ENCODE measurements at regions not wholly inside any gene's neighbourhood (a gene's known extent, or its start where the extent isn't known, plus 50 kb on each side); places are given as distances from the start of the nearest gene placed in this dataset.

GRCh38 chr17:36747861-36748260 lies 146.5 kb downstream of the MRM1 start:
- Histone ChIP-seq H3K27me3 (ENCODE audit: control insufficient read depth, insufficient read depth, low read length) (no peaks in the 10 kb centered on the region), H3K9ac (ENCODE audit: low read length) (no peak overlapping the region), H3K27ac (ENCODE audit: low read length) (no peak overlapping the region), H3K9me3 (ENCODE audit: control insufficient read depth, low read depth, low read length) (no peaks in the 10 kb centered on the region), H3K4me3 (ENCODE audit: low read length) (no peak overlapping the region), H3K4me1 (ENCODE audit: control insufficient read depth, low read depth, low read length) (peaks cover 3% of the 10 kb centered on the region), H3K36me3 (ENCODE audit: control insufficient read depth, low read depth, low read length) (no peaks in the 10 kb centered on the region)

- H3K9ac ChIP-seq (ENCODE audit: low read length): no peak overlapping the region
- H3K4me3 ChIP-seq (ENCODE audit: low read length): no peak overlapping the region
- no peaks in the 10 kb centered on the region for H3K9me3 ChIP-seq (ENCODE audit: control insufficient read depth, low read depth, low read length)
- no peaks in the 10 kb centered on the region for H3K36me3 ChIP-seq (ENCODE audit: control insufficient read depth, low read depth, low read length)
- no peaks in the 10 kb centered on the region for H3K4me1 ChIP-seq (ENCODE audit: control insufficient read depth, low read depth, low read length)
- H3K27me3 ChIP-seq (ENCODE audit: control insufficient read depth, insufficient read depth, low read length): no peaks in the 10 kb centered on the region
- H3K27ac ChIP-seq (ENCODE audit: low read length): no peak overlapping the region
Observed at GRCh38 chr17:36748272-36748671, 146.9 kb downstream of the MRM1 start.

GRCh38 chr17:36749493-36749892 lies 148.1 kb downstream of the MRM1 start:
- Histone ChIP-seq H3K9ac (ENCODE audit: low read length) (no peak overlapping the region), H3K27me3 (ENCODE audit: control insufficient read depth, insufficient read depth, low read length) (no peaks in the 10 kb centered on the region), H3K4me3 (ENCODE audit: low read length) (no peak overlapping the region), H3K36me3 (ENCODE audit: control insufficient read depth, low read depth, low read length) (no peaks in the 10 kb centered on the region), H3K4me1 (ENCODE audit: control insufficient read depth, low read depth, low read length) (no peaks in the 10 kb centered on the region), H3K27ac (ENCODE audit: low read length) (no peak overlapping the region), H3K9me3 (ENCODE audit: control insufficient read depth, low read depth, low read length) (no peaks in the 10 kb centered on the region)

GRCh38 chr17:36750316-36750885 lies 149.0 kb downstream of the MRM1 start:
- Histone ChIP-seq H3K27me3 (ENCODE audit: control insufficient read depth, insufficient read depth, low read length) (no peaks in the 10 kb centered on the region), H3K9ac (ENCODE audit: low read length) (no peak overlapping the region), H3K9me3 (ENCODE audit: control insufficient read depth, low read depth, low read length) (no peaks in the 10 kb centered on the region), H3K4me1 (ENCODE audit: control insufficient read depth, low read depth, low read length) (no peaks in the 10 kb centered on the region), H3K4me3 (ENCODE audit: low read length) (no peak overlapping the region), H3K27ac (ENCODE audit: low read length) (no peak overlapping the region), H3K36me3 (ENCODE audit: control insufficient read depth, low read depth, low read length) (no peaks in the 10 kb centered on the region)

- Histone ChIP-seq H3K4me3 (ENCODE audit: low read length) (no peak overlapping the region), H3K9me3 (ENCODE audit: control insufficient read depth, low read depth, low read length) (no peaks in the 10 kb centered on the region), H3K36me3 (ENCODE audit: control insufficient read depth, low read depth, low read length) (no peaks in the 10 kb centered on the region), H3K27me3 (ENCODE audit: control insufficient read depth, insufficient read depth, low read length) (no peaks in the 10 kb centered on the region), H3K9ac (ENCODE audit: low read length) (no peak overlapping the region), H3K4me1 (ENCODE audit: control insufficient read depth, low read depth, low read length) (no peaks in the 10 kb centered on the region), H3K27ac (ENCODE audit: low read length) (no peak overlapping the region)
Observed at GRCh38 chr17:36752096-36752888, 150.9 kb downstream of the MRM1 start.

GRCh38 chr17:36755586-36755985 lies 154.2 kb downstream of the MRM1 start:
- Histone ChIP-seq H3K4me1 (ENCODE audit: control insufficient read depth, low read depth, low read length) (no peaks in the 10 kb centered on the region), H3K9ac (ENCODE audit: low read length) (no peak overlapping the region), H3K4me3 (ENCODE audit: low read length) (no peak overlapping the region), H3K9me3 (ENCODE audit: control insufficient read depth, low read depth, low read length) (no peaks in the 10 kb centered on the region), H3K27ac (ENCODE audit: low read length) (no peak overlapping the region), H3K27me3 (ENCODE audit: control insufficient read depth, insufficient read depth, low read length) (no peaks in the 10 kb centered on the region), H3K36me3 (ENCODE audit: control insufficient read depth, low read depth, low read length) (no peaks in the 10 kb centered on the region)

GRCh38 chr17:36756695-36757094 lies 155.3 kb downstream of the MRM1 start:
- Histone ChIP-seq H3K36me3 (ENCODE audit: control insufficient read depth, low read depth, low read length) (no peaks in the 10 kb centered on the region), H3K27ac (ENCODE audit: low read length) (no peak overlapping the region), H3K4me1 (ENCODE audit: control insufficient read depth, low read depth, low read length) (no peaks in the 10 kb centered on the region), H3K4me3 (ENCODE audit: low read length) (no peak overlapping the region), H3K27me3 (ENCODE audit: control insufficient read depth, insufficient read depth, low read length) (no peaks in the 10 kb centered on the region), H3K9me3 (ENCODE audit: control insufficient read depth, low read depth, low read length) (no peaks in the 10 kb centered on the region), H3K9ac (ENCODE audit: low read length) (no peak overlapping the region)

- H3K9ac ChIP-seq (ENCODE audit: low read length): no peak overlapping the region
- H3K4me1 ChIP-seq (ENCODE audit: control insufficient read depth, low read depth, low read length): peaks cover 4% of the 10 kb centered on the region
- H3K27ac ChIP-seq (ENCODE audit: low read length): no peak overlapping the region
- H3K4me3 ChIP-seq (ENCODE audit: low read length): no peak overlapping the region
- no peaks in the 10 kb centered on the region for H3K36me3 ChIP-seq (ENCODE audit: control insufficient read depth, low read depth, low read length)
- no peaks in the 10 kb centered on the region for H3K9me3 ChIP-seq (ENCODE audit: control insufficient read depth, low read depth, low read length)
- no peaks in the 10 kb centered on the region for H3K27me3 ChIP-seq (ENCODE audit: control insufficient read depth, insufficient read depth, low read length)
Observed at GRCh38 chr17:36760425-36760824, 159.0 kb downstream of the MRM1 start.

- Histone ChIP-seq H3K27me3 (ENCODE audit: control insufficient read depth, insufficient read depth, low read length) (no peaks in the 10 kb centered on the region), H3K9ac (ENCODE audit: low read length) (no peak overlapping the region), H3K9me3 (ENCODE audit: control insufficient read depth, low read depth, low read length) (no peaks in the 10 kb centered on the region), H3K27ac (ENCODE audit: low read length) (no peak overlapping the region), H3K4me1 (ENCODE audit: control insufficient read depth, low read depth, low read length) (peaks cover 4% of the 10 kb centered on the region), H3K4me3 (ENCODE audit: low read length) (no peak overlapping the region), H3K36me3 (ENCODE audit: control insufficient read depth, low read depth, low read length) (no peaks in the 10 kb centered on the region)
Observed at GRCh38 chr17:36761203-36761950, 160.0 kb downstream of the MRM1 start.

- Histone ChIP-seq H3K4me3 (ENCODE audit: low read length) (no peak overlapping the region), H3K27ac (ENCODE audit: low read length) (no peak overlapping the region), H3K27me3 (ENCODE audit: control insufficient read depth, insufficient read depth, low read length) (no peaks in the 10 kb centered on the region), H3K36me3 (ENCODE audit: control insufficient read depth, low read depth, low read length) (no peaks in the 10 kb centered on the region), H3K4me1 (ENCODE audit: control insufficient read depth, low read depth, low read length) (peaks cover 8% of the 10 kb centered on the region), H3K9ac (ENCODE audit: low read length) (no peak overlapping the region), H3K9me3 (ENCODE audit: control insufficient read depth, low read depth, low read length) (no peaks in the 10 kb centered on the region)
Observed at GRCh38 chr17:36765436-36766043, 164.2 kb downstream of the MRM1 start.

GRCh38 chr17:36768394-36768793 lies 167.0 kb downstream of the MRM1 start:
- H3K27me3 ChIP-seq (ENCODE audit: control insufficient read depth, insufficient read depth, low read length): no peaks in the 10 kb centered on the region
- no peak overlapping the region for H3K9ac ChIP-seq (ENCODE audit: low read length)
- no peak overlapping the region for H3K27ac ChIP-seq (ENCODE audit: low read length)
- H3K4me1 ChIP-seq (ENCODE audit: control insufficient read depth, low read depth, low read length): peaks cover 28% of the 10 kb centered on the region
- H3K4me3 ChIP-seq (ENCODE audit: low read length): no peak overlapping the region
- no peaks in the 10 kb centered on the region for H3K9me3 ChIP-seq (ENCODE audit: control insufficient read depth, low read depth, low read length)
- no peaks in the 10 kb centered on the region for H3K36me3 ChIP-seq (ENCODE audit: control insufficient read depth, low read depth, low read length)
